GM21515 (cell line): ENCODE measurements at regions not wholly inside any gene's neighbourhood (a gene's known extent, or its start where the extent isn't known, plus 50 kb on each side); places are given as distances from the start of the nearest gene placed in this dataset.
"Not testable (repeated sequence)": the region's sequence is repeated elsewhere in the genome, so short reads cannot be mapped to it uniquely, and the experiment has no call there.

ENCODE experiments used
- ATAC-seq: cut with Tn5 transposase; IDR thresholded peaks from one replicate; pipeline ENCODE4 v1.9.1; 2021; ENCODE audit not compliant: unreplicated experiment

GRCh38 chr10:28892818-28893547 lies 215.7 kb downstream of the BAMBI start:
- ATAC-seq: no peak

GRCh38 chr10:28894146-28894545 lies 216.8 kb downstream of the BAMBI start:
- ATAC-seq: no peak

- ATAC-seq: not testable (repeated sequence)
These were observed 218.3 kb downstream of the BAMBI start for GRCh38 chr10:28895671-28896070.

GRCh38 chr10:28896791-28897409 lies 219.6 kb downstream of the BAMBI start:
- not testable (repeated sequence) for ATAC-seq

- ATAC-seq: no peak
These were observed 220.5 kb downstream of the BAMBI start for GRCh38 chr10:28897617-28898464.

GRCh38 chr10:28902215-28902614 lies 224.9 kb downstream of the BAMBI start:
- no peak for ATAC-seq

GRCh38 chr10:28903063-28903462 lies 225.7 kb downstream of the BAMBI start:
- no peak for ATAC-seq

- ATAC-seq: no peak
These were observed 226.4 kb downstream of the BAMBI start for GRCh38 chr10:28903736-28904135.

GRCh38 chr10:28905371-28905770 lies 228.1 kb downstream of the BAMBI start:
- no peak for ATAC-seq

- no peak for ATAC-seq
These were observed 228.7 kb downstream of the BAMBI start for GRCh38 chr10:28906011-28906411.

- ATAC-seq: no peak
These were observed 229.1 kb downstream of the BAMBI start for GRCh38 chr10:28906415-28906814.

GRCh38 chr10:28906934-28907333 lies 229.6 kb downstream of the BAMBI start:
- ATAC-seq: no peak

GRCh38 chr10:28909875-28910274 lies 232.6 kb downstream of the BAMBI start:
- no peak for ATAC-seq

GRCh38 chr10:28910956-28911355 lies 233.6 kb downstream of the BAMBI start:
- no peak for ATAC-seq

GRCh38 chr10:28911511-28911910 lies 234.2 kb downstream of the BAMBI start:
- ATAC-seq: not testable (repeated sequence)

GRCh38 chr10:28912017-28912783 lies 234.9 kb downstream of the BAMBI start:
- ATAC-seq: no peak

GRCh38 chr10:28913436-28914237 lies 236.3 kb downstream of the BAMBI start:
- ATAC-seq: no peak

GRCh38 chr10:28914701-28915100 lies 237.4 kb downstream of the BAMBI start:
- ATAC-seq: no peak

- ATAC-seq: no peak
These were observed 238.8 kb downstream of the BAMBI start for GRCh38 chr10:28915989-28916588.

- no peak for ATAC-seq
These were observed 242.8 kb downstream of the BAMBI start for GRCh38 chr10:28920091-28920490.
